Uterus (tissue), 2 donors: ENCODE measurements at regions not wholly inside any gene's neighbourhood (a gene's known extent, or its start where the extent isn't known, plus 50 kb on each side); places are given as distances from the start of the nearest gene placed in this dataset.

Source experiments
- POLR2A ChIP-seq, 2 donors: fragments of 450-650 bp; IDR thresholded peaks; one replicate each; pipeline ENCODE4 v1.6.1; 2016; ENCODE audit warnings: antibody characterized with exemption in 2 of 2, mild to moderate bottlenecking in 1 of 2, moderate library complexity in 1 of 2
- TF ChIP-seq, protein P1 (sequence below), 4 experiments: fragments of 200-600 bp in 2 of 4; fragments of 450-650 bp in 2 of 4; sonication (generic) in 2 of 4; IDR thresholded peaks; one replicate each; pipeline ENCODE4 v1.5.1; 2016 to 2019; ENCODE audit warnings: antibody characterized with exemption in 4 of 4, mild to moderate bottlenecking in 2 of 4, moderate library complexity in 1 of 4

DNA sequence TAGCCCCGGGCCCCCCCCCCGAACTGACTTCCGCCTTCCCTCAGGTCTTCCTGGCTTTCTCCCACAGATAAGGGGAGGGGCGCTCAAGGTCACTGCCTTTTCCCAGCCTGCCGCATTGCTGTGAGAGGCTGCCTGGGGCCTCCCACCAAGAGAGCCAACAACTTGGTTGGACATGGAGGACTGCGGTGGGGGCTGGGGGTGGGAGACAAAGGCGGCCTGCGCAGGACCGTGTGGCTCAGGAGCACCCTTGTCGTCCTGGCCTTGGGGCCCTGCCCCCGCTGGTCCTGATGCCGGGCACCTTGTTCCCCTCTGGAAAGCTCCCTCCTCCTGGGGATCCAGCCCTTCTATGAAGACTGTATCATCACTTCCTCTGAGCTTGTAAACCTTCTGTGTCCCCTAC lies 105.6 kb upstream of the FOXF1 start:
- TF ChIP-seq, protein P1, sequence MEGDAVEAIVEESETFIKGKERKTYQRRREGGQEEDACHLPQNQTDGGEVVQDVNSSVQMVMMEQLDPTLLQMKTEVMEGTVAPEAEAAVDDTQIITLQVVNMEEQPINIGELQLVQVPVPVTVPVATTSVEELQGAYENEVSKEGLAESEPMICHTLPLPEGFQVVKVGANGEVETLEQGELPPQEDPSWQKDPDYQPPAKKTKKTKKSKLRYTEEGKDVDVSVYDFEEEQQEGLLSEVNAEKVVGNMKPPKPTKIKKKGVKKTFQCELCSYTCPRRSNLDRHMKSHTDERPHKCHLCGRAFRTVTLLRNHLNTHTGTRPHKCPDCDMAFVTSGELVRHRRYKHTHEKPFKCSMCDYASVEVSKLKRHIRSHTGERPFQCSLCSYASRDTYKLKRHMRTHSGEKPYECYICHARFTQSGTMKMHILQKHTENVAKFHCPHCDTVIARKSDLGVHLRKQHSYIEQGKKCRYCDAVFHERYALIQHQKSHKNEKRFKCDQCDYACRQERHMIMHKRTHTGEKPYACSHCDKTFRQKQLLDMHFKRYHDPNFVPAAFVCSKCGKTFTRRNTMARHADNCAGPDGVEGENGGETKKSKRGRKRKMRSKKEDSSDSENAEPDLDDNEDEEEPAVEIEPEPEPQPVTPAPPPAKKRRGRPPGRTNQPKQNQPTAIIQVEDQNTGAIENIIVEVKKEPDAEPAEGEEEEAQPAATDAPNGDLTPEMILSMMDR (IDR thresholded peaks at IDR 0.05), result no peak
- TF ChIP-seq POLR2A (IDR thresholded peaks at IDR 0.05), result no peak
